ENCODE measurements at regions not wholly inside any gene's neighbourhood (a gene's known extent, or its start where the extent isn't known, plus 50 kb on each side); places are given as distances from the start of the nearest gene placed in this dataset.

GRCh38 chr4:34678431-34678830, 1565.9 kb downstream of the ARAP2 start:
- no peak for DNase-seq
- TF ChIP-seq GATA1 (IDR thresholded peaks at IDR 0.05; ENCODE audit: low read depth, low read length) (no peak), POLR2A (IDR thresholded peaks at IDR 0.05; ENCODE audit: low read length) (no peak)

- DNase-seq, result no peak
Observed at GRCh38 chr4:34679228-34679627, 1565.1 kb downstream of the ARAP2 start.

DNA sequence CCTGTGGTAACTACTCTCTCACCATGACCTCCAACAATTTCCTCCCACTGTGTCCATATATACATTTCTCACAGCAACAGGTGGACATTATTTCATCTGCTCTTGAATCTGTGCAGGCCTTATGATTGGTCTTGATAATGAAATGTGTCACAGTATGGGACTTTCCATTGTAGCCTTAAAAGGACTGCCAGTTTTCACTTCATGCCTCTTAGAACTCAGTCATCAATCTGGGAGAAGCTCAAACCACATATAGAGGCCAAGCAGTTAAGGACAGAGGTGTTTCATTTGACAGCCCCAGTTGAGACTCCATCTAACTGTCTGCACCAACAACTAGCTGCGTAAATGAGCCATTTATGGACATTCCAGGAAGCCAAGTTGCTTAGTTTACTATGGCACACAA, 1534.8 kb downstream of the ARAP2 start:
- no peak for TF ChIP-seq POLR2A (IDR thresholded peaks at IDR 0.05; ENCODE audit: low read length)
- TF ChIP-seq GATA1 (IDR thresholded peaks at IDR 0.05; ENCODE audit: low read depth, low read length), result no peak
- no peak for DNase-seq

More at GRCh38 chr4:34679228-34679627, 1565.1 kb downstream of the ARAP2 start:
- TF ChIP-seq POLR2A (IDR thresholded peaks at IDR 0.05; ENCODE audit: low read length) (no peak), GATA1 (IDR thresholded peaks at IDR 0.05; ENCODE audit: low read depth, low read length) (no peak)

- no peak for TF ChIP-seq GATA1 (IDR thresholded peaks at IDR 0.05; ENCODE audit: low read depth, low read length)
- no peak for TF ChIP-seq POLR2A (IDR thresholded peaks at IDR 0.05; ENCODE audit: low read length)
- DNase-seq, result no peak
Observed at GRCh38 chr4:34718576-34719245, 1525.6 kb downstream of the ARAP2 start.

GRCh38 chr4:34720571-34720970, 1523.7 kb downstream of the ARAP2 start:
- DNase-seq, result peak; percentile 0 to 2
- TF ChIP-seq GATA1 (IDR thresholded peaks at IDR 0.05; ENCODE audit: low read depth, low read length), result no peak
- TF ChIP-seq POLR2A (IDR thresholded peaks at IDR 0.05; ENCODE audit: low read length), result no peak

DNA sequence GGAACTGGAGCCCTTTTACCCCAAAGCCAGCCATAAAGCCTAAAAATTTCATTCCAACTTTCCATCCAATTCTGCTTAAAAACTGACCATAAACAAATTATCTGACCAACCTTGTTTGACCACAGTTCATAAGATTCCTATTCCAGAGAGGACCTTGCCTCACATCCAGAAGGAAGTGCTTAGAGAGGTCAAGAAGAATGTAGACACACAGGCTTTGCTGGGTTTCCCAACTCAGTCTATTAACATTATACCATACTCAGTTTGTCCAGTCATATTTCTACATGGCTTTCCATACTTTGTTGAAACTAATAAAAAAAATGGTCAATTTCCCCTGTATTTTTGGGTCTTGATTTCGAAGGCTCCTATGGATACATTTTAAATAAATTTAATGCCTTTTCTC, 1522.5 kb downstream of the ARAP2 start:
- no peak for DNase-seq
- TF ChIP-seq GATA1 (IDR thresholded peaks at IDR 0.05; ENCODE audit: low read depth, low read length) (no peak), POLR2A (IDR thresholded peaks at IDR 0.05; ENCODE audit: low read length) (no peak)

- no peak for DNase-seq
- TF ChIP-seq GATA1 (IDR thresholded peaks at IDR 0.05; ENCODE audit: low read depth, low read length) (no peak), POLR2A (IDR thresholded peaks at IDR 0.05; ENCODE audit: low read length) (no peak)
Observed at GRCh38 chr4:34723605-34724004, 1520.7 kb downstream of the ARAP2 start.

- TF ChIP-seq GATA1 (IDR thresholded peaks at IDR 0.05; ENCODE audit: low read depth, low read length) (no peak), POLR2A (IDR thresholded peaks at IDR 0.05; ENCODE audit: low read length) (no peak)
- DNase-seq, result no peak
Observed at GRCh38 chr4:34724491-34724890, 1519.8 kb downstream of the ARAP2 start.

- no peak for DNase-seq
- TF ChIP-seq POLR2A (IDR thresholded peaks at IDR 0.05; ENCODE audit: low read length), result no peak
- no peak for TF ChIP-seq GATA1 (IDR thresholded peaks at IDR 0.05; ENCODE audit: low read depth, low read length)
Observed at GRCh38 chr4:34731070-34731469, 1513.2 kb downstream of the ARAP2 start.

DNA sequence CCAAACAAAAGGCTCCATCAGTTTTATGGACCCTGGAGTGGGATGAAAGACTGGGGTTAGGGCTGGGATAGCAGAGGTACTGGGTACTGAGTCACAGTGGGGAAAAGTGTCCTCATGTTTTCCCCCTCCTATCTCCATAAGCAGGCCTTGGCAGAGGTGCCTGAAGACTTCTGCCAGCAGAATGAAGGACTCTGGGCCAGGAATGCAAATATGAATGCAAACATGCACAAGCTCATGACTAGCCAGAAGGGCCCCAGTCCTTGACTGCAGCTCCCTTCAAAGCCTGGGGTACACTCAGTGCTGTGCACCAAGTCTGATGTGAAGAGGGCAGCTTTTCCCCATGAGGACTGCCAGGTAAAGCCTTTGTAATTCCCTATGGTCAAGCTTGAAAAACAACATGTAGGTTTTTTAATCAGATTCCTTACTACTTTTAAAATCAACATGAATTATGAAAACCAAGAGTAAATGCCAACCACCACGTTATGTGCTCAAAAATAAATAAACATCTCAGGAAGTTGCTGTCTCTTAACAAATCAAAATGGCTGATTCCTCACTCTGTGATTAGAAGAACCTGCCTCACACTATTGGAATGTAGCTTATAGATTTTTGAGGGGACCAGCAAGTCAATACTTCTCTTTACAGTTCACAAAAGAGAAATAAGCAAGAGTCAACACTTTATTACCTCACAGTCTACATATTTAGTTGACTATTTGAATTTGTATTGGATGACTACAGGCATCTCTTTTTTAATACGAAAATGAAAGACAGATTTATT, 1512.0 kb downstream of the ARAP2 start:
- TF ChIP-seq POLR2A (IDR thresholded peaks at IDR 0.05; ENCODE audit: low read length), result no peak
- DNase-seq, result no peak

DNA sequence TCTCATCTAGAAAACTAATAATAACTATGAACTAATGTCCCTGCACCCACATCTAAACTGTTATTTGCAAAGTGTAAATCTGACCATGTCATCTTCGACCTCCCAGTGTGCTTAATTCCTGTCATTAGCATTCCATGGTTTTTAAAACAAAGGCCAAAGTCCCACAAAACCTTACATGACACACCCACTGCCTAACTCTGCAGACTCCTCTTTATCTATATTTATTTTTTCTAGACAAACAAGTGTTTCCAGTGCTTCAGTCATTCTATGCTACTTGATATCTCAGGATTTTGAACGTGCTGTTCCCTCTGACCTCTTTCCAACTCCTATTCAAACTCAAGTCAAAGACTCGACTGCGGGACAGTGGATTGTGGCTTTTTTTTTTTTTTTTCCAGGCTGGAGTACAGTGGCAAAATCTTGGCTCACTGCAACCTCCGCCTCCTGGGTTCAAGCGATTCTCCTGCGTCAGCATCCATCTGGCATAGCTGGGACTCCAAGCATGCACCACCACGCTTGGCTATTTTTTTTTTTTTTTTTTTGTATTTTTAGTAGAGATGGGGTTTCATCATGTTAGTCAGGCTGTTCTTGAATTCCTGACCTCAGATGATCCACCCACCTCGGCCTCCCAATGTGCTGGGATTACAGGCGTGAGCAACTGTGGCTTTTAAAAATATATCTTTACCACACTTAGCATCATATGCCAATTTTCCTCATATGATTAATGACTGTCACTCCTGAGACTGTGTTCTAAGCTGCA, 1511.0 kb downstream of the ARAP2 start:
- no peak for DNase-seq
- TF ChIP-seq GATA1 (IDR thresholded peaks at IDR 0.05; ENCODE audit: low read depth, low read length) (no peak), POLR2A (IDR thresholded peaks at IDR 0.05; ENCODE audit: low read length) (no peak)

- no peak for TF ChIP-seq POLR2A (IDR thresholded peaks at IDR 0.05; ENCODE audit: low read length)
- DNase-seq, result no peak
Observed at GRCh38 chr4:34766935-34767334, 1477.4 kb downstream of the ARAP2 start.

GRCh38 chr4:34767407-34767806, 1476.9 kb downstream of the ARAP2 start:
- DNase-seq, result no peak
- TF ChIP-seq GATA1 (IDR thresholded peaks at IDR 0.05; ENCODE audit: low read depth, low read length) (no peak), POLR2A (IDR thresholded peaks at IDR 0.05; ENCODE audit: low read length) (no peak)

- no peak for DNase-seq
- TF ChIP-seq GATA1 (IDR thresholded peaks at IDR 0.05; ENCODE audit: low read depth, low read length) (no peak), POLR2A (IDR thresholded peaks at IDR 0.05; ENCODE audit: low read length) (no peak)
Observed at GRCh38 chr4:34771632-34772031, 1472.7 kb downstream of the ARAP2 start.
